DOHH2 (cell line): ENCODE measurements at regions not wholly inside any gene's neighbourhood (a gene's known extent, or its start where the extent isn't known, plus 50 kb on each side); places are given as distances from the start of the nearest gene placed in this dataset.

Experiments used
- EZH2phosphoT487 ChIP-seq: fragments of 200-600 bp; sonication (generic); IDR thresholded peaks from 2 replicates; pipeline ENCODE4 v1.6.1; 2017; ENCODE audit warnings: borderline replicate concordance, mild to moderate bottlenecking, antibody characterized with exemption, low read length, moderate library complexity, mixed read lengths
- TF ChIP-seq, protein P1 (sequence below): fragments of 200-600 bp; sonication (generic); IDR thresholded peaks from one replicate; pipeline ENCODE4 v1.5.1; 2014; ENCODE audit warnings: antibody characterized with exemption, mild to moderate bottlenecking, low read depth, low read length; ENCODE audit not compliant: poor library complexity, severe bottlenecking

DNA sequence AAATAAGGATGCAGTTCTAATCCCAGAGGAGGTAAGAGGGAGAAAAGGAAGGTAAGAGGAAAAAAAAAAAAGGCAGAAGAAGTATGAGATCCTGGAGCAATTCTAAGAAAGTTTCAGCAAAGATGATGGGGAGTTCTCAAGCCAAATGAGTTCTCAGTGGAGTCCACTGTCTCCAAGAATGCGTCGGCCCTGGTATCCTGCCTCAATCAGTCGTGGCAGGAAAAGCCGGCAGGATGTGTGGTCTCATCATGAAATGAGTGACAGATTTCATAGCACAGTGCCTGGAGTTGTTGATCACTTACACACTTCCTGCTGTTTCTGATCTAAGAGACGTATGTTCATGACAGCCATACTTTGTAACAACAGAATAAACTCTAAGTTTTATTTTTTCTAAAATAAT, 554.9 kb downstream of the NXPH1 start:
- TF ChIP-seq, protein P1, sequence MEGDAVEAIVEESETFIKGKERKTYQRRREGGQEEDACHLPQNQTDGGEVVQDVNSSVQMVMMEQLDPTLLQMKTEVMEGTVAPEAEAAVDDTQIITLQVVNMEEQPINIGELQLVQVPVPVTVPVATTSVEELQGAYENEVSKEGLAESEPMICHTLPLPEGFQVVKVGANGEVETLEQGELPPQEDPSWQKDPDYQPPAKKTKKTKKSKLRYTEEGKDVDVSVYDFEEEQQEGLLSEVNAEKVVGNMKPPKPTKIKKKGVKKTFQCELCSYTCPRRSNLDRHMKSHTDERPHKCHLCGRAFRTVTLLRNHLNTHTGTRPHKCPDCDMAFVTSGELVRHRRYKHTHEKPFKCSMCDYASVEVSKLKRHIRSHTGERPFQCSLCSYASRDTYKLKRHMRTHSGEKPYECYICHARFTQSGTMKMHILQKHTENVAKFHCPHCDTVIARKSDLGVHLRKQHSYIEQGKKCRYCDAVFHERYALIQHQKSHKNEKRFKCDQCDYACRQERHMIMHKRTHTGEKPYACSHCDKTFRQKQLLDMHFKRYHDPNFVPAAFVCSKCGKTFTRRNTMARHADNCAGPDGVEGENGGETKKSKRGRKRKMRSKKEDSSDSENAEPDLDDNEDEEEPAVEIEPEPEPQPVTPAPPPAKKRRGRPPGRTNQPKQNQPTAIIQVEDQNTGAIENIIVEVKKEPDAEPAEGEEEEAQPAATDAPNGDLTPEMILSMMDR: no peak
- no peak for TF ChIP-seq EZH2phosphoT487
